HG03378 (cell line): ENCODE measurements at regions not wholly inside any gene's neighbourhood (a gene's known extent, or its start where the extent isn't known, plus 50 kb on each side); places are given as distances from the start of the nearest gene placed in this dataset.
"Not testable (repeated sequence)": the region's sequence is repeated elsewhere in the genome, so short reads cannot be mapped to it uniquely, and the experiment has no call there.

Experiments used
- ATAC-seq: cut with Tn5 transposase; IDR thresholded peaks from one replicate; pipeline ENCODE4 v1.9.1; 2021; ENCODE audit warnings: mild to moderate bottlenecking, moderate library complexity; ENCODE audit not compliant: unreplicated experiment

DNA sequence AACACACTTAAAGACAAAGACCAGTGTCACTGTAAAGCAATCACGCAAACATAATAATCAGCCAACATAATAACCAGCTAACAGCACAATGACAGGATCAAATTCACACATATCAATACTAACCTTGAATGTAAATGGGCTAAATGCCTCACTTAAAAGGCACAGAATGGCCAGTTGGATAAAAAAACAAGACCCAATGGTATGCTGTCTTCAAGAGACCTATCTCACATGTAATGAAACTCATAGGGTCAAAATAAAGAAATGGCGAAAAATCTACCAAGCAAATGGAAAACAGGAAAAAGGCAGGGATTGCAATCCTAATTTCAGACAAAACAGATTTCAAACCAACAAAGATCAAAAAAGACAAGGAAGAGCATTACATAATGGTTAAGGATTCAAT, 78.2 kb upstream of the RAB12 start:
- not testable (repeated sequence) for ATAC-seq

DNA sequence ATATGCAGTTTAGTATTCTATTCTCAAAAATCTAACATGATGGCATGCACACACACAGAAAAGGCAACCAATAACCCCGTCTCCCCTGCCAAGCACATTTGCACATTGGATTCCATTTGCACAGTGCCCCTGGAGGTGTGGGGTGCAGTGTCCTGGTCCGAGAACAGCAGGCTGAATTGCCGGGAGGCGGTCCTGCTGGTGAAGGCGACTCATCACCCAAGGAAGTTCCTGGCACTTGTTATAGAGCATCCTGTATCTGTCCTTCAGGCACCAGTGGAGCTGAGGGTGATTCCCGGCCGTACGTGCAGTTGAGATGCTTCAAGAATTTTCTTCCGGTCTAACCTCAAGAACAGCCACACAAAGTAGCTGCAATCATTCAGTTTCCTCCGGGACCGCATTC, 73.0 kb upstream of the RAB12 start:
- ATAC-seq: no peak

- ATAC-seq: no peak
Observed at GRCh38 chr18:8536922-8537321, 72.3 kb upstream of the RAB12 start.

DNA sequence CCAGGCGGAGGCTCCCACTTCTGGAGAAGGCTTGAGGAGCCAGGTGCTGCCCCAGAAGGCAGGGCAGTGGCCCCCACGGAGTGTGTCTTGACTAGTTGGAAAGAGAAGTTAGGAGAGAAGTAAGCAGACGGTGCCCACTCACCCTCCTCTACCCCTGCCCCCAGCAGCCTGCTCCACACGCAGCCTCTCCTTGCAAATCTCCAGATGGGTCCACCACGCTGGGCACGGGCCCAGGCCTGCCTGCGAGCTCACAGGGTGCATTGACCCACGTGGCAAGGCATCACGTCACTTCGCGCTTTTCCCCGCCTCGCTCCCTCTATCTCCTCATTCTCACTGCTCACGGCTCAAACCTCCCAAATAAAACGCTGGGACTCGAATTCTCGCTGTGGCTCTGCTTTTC, 71.8 kb upstream of the RAB12 start:
- ATAC-seq: no peak

DNA sequence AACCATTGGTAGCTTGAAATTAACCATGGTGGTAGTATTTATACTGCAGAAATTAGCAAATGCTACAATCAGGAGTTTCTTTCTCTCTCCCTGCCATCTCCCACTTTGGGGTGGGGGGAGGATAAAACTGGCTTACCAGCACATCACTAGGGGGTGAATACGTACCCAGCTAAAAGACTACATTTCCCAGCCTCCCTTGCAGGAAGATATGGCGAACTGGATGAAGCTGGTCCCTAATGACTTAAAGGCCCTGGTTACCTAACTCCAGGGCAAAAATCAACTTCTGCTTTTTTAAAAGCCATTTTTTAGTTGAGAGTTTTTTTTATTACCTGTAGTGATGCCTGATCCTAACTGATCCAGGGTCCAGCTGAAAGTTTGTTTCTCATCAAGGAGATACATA, 70.3 kb upstream of the RAB12 start:
- no peak for ATAC-seq

DNA sequence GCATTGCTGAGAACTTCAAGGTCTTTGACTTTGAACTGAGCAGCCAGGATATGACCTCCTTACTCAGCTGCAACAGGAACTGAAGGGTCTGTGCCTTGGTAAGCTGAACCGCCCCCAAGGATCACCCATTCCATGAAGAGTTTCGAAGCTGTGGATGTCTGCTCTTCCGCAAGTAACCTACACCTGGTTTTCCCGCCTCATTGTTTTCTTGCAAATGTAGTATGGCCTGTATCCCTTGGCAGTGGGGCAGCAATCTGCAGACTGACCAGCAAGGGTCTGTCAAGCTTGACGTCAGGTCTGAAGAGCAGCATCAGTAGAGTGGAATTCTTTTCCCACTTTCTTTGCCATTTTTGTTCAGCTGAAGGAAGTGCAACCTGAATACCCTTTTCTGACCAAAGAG, 62.6 kb upstream of the RAB12 start:
- no peak for ATAC-seq

DNA sequence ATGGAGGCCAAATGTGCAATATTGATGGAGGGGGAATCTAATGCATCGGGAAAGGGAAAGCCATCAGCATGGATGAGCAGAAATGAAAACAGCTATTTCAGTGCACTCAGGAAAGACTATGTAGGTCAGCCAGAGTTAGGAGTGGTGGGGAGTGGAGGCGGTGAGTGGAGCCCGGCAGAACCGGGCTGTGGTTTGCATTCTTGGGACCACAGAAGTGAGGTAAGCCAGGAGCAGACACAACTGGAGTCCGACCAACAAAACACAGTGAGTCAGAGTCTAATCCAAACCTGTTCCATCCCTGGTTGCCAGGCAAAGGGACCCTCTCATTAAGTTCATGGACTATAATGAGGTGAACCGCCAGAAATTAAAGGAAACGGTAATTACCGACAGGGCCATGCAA, 61.1 kb upstream of the RAB12 start:
- ATAC-seq: no peak

DNA sequence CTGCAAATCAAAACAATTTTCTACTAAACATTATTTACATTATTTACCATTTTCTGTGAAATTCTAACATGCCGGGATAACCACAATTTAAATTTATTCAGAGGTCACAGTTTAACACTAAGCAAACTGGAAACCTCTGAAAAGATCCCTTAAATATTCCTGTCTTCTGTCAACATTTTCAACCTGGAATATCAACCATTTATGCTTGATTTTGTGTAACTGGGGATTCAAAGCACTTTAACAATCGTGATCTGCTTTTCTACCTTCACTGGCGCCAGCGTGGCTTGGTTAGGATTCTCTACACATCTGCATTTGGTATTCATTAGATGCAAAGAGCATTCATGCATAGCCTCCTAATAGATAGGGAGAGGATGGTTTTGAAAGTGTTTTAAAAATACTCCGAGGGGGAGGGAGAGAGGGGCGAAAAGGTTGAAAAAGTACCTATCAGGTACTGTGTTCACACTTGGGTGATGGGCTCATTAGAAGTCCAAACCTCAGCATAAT, 59.9 kb upstream of the RAB12 start:
- no peak for ATAC-seq

GRCh38 chr18:8552151-8552550, 57.1 kb upstream of the RAB12 start:
- no peak for ATAC-seq

DNA sequence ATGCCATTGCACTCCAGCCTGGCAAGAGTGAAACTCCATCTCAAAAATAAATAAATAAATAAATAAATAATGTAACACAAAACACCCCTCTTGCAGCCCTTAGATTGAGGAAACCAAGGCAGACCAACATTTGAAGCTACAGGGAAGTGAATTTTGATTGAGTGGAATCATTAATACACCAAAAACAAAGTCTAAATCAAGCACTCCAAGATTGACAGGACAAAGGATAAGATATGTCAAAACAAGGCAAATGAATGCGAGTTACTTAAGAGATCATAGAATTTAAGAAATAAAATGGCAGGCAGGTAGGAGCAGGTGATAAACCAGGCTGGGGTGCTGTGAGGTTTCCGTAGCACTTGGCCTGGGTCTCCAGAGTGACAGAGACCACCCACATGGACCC, 54.9 kb upstream of the RAB12 start:
- ATAC-seq: no peak

DNA sequence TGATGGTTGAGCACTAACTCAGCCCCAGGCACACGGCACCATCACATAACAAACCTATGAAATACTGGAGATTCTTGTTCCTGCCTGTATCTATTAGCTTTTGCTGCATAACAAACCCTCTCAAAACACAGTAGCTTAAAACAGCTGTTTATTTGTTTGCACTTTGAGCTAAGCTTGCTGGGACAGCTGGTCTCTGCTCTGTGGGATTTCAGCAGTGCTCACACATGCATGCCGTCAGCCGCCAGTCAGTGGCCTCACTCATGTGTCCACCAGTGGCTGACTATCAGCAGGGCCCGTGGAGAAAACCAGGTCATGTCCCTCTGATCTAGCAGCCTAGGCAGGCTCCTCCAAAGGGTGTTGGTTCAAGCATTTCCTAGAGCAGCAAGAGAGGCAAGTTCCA, 52.8 kb upstream of the RAB12 start:
- ATAC-seq: no peak
